ENCODE measurements at regions not wholly inside any gene's neighbourhood (a gene's known extent, or its start where the extent isn't known, plus 50 kb on each side); places are given as distances from the start of the nearest gene placed in this dataset.

DNA sequence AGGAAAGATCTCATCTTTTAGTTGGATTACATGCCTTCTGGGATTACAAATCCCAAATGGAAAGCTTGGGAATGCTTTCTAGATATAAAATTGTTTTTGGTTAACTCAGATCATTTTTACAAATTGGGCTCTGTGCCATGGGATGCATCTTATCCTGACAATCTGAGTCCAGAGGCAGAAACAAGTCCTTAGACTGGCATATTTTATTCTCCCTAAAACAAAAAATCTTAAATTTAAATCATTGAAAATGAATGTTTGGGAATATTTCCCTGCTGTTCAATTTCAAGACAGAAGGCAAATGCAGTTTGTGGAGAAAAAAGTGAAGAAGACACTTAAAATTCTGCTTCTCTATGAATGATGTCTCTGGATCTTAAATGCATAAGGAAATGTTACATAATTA, 456.6 kb upstream of the GOT2 start:
- TF ChIP-seq, protein P1, sequence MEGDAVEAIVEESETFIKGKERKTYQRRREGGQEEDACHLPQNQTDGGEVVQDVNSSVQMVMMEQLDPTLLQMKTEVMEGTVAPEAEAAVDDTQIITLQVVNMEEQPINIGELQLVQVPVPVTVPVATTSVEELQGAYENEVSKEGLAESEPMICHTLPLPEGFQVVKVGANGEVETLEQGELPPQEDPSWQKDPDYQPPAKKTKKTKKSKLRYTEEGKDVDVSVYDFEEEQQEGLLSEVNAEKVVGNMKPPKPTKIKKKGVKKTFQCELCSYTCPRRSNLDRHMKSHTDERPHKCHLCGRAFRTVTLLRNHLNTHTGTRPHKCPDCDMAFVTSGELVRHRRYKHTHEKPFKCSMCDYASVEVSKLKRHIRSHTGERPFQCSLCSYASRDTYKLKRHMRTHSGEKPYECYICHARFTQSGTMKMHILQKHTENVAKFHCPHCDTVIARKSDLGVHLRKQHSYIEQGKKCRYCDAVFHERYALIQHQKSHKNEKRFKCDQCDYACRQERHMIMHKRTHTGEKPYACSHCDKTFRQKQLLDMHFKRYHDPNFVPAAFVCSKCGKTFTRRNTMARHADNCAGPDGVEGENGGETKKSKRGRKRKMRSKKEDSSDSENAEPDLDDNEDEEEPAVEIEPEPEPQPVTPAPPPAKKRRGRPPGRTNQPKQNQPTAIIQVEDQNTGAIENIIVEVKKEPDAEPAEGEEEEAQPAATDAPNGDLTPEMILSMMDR (IDR thresholded peaks at IDR 0.05): no peak
- TF ChIP-seq POLR2A (IDR thresholded peaks at IDR 0.05) (no peak), POLR2AphosphoS5 (IDR thresholded peaks at IDR 0.05) (no peak)
